Medulla oblongata (tissue), 1 donor: ENCODE measurements at regions not wholly inside any gene's neighbourhood (a gene's known extent, or its start where the extent isn't known, plus 50 kb on each side); places are given as distances from the start of the nearest gene placed in this dataset.
A peak's percentile ranks its signal among the peaks of the same experiment; 100 is the strongest.
"Not testable (repeated sequence)": the region's sequence is repeated elsewhere in the genome, so short reads cannot be mapped to it uniquely, and the experiment has no call there.

Experiments used
- DNase-seq: peaks from one replicate; pipeline ENCODE4 v3.0.0-alpha.2; 2015; ENCODE audit errors: extremely low spot score

DNA sequence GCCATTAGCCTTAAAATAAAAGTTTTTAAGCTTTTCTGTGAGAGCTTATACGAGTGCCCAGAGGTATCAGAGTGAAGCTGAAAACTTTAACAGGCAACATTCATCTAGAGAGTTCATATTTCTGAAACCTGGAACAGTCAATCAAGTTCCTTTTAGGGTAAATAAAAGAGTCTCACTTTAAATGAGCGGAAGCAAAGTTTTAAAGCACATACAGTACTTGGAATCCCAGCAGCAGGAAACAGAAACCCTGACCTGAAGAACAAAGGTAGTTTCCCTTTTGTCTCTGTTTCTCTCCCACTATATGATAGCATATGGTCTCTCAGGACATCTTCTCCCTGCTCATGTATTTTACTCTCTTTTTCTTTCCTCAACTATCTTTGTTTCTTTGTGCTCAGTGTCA is 153.0 kb downstream of the ASB9 start:
- DNase-seq = no peak

DNA sequence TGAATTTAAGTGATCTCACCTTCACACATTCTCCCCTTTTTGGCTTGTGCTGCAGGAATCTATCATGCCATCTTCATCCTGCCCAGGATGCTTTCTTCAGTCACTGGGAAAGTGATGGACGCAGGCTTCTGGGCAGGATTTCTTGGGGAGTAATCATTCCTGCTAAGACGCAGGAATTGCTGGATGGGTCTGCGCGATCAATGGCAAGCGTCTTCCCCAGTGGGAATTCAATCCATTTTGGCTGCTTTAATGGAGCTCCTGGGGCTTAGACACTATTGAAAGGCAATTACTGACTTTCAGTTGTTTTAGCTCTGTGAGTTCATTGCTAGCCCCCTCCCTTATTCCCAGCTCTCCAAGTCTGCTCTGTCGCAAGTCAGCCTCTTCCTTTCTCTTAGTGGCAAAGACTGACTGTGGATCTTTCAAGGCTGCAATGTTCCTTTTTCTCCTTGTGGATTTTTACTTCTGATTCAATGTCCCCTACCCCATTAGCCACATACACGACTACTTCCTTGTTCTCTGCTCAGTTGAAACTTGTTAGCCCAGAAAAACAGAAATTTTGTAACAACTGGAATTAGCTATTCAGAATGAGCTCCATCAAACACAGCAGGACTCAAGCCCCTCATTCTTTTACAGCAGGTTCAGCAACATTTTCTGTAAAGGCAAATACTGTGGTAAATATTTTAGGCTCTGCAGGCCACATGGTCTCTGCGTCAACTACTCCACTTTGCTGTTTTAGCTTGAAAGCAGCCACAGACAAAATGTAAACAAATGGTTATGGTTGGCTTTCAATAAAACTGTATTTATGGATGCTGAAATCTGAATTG is 154.9 kb downstream of the ASB9 start:
- no peak for DNase-seq

DNA sequence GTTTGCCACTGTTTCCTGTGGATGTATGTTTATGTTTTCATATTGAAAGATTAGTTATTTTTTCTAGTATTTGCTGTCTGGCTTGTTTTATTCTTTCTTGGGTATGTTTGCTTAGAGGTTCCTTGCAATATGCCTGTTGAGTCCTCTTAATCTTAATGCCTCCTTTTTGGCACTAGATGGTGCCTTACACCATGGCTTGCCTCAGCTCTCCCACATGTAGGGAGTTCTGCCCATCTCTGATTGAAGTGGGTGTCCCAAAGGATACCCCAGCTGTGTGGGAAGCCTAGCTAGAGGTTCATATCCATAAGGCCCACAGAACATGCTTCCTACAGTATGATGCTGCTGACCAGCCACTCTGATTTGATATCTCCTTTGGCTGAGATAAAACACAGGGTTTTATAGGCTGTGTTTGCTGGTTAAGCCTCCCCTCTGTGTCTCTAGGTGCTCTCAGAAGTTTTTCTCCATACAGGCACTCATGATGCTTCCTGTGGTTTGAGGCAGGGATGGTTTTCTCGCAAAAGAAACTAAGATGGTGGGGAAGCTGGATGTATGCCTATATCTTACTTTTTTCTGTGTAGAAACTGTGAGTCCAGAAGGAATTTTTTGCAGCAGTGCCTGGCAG is 162.4 kb downstream of the ASB9 start:
- no peak for DNase-seq

DNA sequence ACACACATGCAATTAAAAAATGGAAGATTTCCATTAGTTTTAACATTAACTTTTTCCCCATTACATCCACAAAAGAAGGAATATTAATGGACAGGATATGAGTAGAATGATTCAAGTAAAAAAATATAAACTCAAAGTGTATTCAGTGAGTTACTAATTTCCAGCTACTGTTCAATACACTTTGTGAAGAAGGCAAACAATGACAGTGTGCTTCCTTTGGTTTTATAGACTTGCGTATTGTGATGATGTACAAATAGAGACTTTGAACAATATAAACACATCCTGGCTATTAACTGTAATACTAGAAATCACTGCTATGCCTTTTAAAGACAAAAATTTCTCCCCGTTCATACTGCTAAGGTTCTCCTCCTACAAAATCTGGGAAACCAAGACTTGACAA is 171.4 kb downstream of the ASB9 start:
- DNase-seq = no peak

DNA sequence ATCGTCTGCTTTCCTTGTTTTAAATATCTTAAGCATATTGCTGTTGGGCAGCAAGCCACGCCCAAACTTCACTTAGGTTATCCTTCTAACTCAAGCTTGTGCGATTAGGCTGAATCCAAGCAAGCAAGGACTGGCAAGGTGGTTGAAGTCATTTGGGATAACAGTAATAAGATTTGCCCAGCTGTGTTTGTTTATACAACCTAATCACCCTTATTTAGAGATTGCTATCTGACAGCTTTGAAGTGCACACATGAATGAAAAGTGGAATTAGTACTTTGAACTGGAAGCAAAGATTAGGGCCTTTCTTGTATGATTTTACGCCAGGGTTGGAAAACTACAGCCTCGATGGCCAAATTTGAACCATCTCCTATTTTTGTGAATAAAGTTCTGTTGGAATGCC is 182.1 kb downstream of the ASB9 start:
- no peak for DNase-seq

DNA sequence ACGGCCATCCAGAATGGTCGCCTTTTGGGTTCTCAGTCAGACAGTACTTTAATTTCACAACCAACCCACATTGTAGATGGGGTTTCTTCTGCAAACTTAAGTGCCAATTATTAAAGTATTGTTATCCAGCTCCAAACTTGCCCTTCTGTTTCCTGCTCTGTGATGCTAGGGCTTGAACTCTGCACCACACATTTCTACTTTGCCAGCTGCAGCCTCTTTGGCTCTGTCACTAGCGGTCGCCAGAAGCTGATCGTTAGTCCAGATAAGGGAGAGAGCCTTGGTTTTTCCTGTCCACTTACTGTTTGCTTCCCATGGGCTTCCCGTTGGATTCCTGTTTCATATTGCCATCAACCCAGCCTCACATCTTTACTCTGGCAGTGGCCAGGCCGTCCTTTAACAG is 196.6 kb downstream of the ASB9 start:
- no peak for DNase-seq

DNA sequence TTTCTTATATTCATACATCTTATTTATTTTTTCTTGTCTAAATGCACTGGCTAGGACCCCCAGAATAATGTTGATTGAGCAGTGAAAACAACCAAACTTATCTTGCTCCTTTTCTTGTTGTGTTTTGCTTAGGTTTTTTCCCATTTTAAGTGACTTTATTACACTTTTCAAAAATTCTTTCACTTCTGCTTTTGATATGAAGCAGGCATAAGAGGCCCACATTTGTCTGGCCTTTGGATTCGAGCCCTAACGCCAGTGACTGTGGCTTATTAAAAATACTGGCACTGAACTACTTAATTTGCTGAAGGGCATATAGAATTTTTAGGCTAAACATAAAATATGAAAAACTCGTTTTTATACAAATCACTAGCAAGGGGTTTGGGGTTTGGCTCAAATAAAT is 197.0 kb downstream of the ASB9 start:
- DNase-seq = no peak

DNA sequence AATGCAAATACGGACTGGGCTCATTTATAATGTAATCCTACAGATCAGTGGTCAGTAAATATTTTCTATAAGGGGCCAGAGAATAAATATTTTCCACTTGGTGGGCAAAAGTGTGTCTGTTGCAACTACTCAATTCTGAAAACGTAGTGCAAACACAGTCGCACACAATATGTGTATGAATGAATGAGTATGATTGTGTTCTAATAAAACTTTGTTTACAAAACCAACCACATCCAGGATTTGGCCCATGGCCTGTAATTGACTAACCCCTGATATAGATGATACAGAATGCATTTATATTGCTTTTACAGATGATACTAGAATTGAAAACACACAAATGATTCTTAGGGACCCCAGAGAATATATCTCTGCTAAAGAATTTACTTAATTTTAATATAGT is 197.6 kb downstream of the ASB9 start:
- no peak for DNase-seq

DNA sequence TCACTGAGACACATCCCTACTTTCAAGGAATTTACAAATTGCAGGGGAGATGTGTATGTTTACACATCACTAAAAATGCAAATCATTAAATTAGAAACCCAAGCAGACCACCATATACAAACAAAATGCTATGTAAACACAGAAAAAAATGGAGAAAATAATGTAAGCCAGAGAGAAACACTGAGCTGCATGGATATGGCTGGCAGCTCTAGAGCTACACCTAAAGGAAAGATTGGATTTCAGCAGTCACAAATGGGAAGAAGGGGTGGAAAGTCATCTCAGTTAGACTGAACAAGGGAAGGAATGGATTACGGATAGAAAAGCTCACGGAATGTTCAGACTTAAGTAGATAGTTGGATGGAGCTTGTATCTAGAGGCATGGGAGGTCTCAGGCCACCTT is 186.3 kb downstream of the MOSPD2 start:
- peak; percentile 1 for DNase-seq

DNA sequence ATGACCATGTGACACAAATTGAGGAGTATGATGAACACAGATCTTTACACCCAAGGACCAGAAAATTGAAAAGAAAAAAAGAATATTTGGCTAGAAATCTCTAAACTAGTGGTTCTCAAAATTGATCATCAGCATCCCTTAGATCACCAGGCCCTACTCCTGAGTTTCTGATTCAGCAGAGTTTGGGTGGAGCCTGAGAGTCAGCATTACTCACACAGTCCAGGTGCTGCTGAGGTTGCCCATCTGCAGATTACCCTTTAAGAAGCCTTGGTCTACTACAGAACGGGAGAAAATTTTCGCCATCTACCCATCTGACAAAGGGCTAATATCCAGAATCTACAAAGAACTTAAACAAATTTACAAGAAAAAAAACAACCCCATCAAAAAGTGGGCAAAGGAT is 182.8 kb downstream of the MOSPD2 start:
- no peak for DNase-seq

DNA sequence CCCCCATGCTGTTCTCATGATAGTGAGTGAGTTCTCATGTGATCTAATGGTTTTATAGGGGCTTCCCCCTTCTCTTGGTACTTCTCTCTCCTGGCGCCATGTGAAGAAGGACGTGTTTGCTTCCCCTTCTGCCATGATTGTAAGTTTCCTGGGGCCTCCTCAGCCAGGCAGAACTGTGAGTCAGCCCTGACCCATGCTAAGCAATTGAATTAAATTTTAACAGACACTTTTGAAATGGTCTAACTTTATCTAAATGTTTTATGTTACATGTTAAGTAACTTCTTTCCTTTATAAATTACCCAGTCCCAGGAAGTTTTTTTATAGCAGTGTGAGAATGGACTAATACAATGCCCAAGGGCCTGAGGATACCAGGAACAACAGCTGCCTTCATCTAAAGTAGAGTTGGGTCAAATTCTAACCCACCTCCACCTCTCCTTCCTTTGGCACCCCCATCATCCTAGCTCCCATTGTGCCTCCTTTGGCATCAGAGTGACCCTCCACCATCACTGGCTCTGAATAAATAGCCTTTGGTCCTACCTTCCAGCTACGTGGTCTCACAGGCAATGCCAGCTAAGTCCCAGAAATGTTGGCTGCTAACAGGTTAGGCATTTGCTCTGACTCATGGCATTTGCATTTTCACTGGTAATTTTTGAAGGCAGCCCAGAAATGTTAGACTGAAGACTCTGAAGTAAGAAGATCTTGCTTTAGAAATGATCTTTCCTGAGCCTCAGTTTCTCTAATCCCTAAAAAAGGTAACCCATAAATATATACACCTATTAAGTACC is 182.1 kb downstream of the MOSPD2 start:
- DNase-seq = no peak

DNA sequence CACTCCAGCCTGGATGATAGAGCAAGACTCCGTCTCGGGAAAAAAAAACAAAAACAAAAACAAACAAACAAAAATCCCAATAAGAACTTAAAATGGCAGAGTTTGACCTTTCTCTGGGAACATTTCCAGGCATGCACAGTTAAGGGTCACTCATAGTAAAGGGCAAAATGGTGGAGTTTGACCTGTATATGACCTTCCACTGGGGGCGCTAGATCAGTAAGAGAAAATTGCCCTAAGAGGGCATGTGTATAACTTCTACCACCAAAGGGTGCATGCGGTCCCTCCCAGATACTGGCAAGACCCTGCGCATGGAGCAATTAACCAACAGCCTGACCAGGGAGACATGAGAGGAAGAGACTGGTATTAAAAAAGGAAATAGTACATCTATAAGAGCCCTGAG is 177.2 kb downstream of the MOSPD2 start:
- DNase-seq = no peak

DNA sequence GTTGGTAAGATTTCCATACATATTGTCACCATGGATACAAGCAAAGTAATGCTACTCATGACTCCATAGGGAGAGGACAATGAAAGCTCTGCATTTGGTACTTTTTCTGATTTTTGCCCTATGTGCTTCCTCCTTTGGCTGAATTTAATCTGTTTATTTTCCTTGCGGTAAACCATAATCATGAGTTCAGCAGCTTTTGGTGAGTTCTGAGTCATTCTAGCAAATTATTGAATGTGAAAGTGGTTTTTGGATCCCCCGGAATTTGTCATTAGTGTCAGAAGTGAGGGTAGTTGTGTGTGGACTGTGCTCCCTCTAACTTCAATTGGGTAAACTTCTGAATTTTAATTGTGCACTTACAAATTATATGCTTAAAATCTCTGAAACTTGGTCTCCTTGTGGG is 170.3 kb downstream of the MOSPD2 start:
- DNase-seq = no peak

DNA sequence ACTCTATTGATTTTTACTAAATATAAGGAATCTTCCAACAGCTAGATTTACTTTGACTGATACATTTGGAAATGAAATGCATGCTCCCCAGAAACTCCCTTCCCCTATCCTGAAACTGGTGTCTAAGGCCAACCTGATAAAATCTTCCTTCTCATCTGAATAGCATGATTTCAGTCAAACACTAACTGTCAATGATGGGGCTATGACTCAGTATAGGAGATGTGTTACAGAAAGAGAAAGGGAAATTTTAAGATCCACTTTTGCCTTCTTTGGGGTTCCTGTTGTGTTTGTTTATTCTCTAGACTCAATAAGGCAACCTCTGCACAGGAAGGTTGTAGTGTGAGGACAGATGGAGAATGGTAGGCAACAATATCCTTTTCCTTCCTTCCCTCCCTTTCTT is 160.7 kb downstream of the MOSPD2 start:
- DNase-seq = no peak

DNA sequence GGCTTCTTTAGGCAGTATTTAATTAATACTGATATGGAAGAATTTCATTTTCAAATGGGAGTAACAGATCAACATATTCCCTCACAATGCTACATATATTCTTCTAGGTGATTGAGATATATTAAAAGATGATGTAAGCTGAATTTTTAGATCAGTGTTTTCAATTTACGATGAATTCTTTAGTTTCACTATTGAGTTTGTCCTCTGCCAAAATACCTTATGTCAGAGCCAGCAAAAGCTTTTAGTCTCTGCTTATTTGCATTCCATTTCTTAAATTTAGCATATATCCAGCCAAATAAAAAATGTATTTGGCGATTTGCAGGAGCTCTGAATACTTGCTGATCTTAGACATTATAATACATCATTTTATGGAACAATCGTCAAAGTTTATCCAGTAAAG is 144.3 kb downstream of the MOSPD2 start:
- no peak for DNase-seq

DNA sequence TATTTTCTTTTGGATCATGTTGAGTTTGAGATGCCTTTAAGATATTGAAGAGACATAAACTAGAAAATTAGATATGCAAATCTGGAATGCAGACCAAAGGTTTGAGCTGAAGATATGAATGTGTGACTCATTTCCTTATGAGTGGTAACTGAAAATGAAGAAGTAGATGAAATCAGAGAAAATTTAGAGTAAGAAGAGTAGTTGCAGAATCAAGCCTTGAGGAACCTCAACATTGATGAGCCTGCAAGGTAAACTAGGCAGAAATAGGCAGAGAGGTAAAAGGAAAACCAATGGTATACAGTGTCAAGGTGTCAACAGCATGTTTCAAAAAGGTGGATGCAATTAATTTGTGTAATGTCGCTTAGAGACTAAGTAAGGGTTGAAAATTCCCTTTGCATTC is 142.8 kb downstream of the MOSPD2 start:
- DNase-seq = no peak

DNA sequence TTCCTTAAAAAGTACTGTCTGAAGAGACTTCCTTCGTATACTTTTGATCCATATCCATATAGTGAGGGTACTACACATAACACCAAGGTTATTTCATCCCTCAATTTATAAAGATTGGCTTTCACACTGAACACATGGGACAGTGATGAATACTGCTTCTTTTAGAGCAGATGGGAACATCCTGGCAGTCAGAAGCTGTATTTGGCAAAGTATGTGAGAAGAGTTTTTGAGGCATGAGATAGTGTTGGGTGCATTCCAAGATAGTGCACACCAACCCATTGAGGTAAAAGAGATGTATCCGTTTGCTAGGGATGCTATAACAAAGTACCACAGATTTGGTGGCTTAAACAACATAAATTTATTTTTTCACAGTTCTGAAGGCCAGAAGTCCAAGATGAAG is 141.1 kb downstream of the MOSPD2 start:
- no peak for DNase-seq

DNA sequence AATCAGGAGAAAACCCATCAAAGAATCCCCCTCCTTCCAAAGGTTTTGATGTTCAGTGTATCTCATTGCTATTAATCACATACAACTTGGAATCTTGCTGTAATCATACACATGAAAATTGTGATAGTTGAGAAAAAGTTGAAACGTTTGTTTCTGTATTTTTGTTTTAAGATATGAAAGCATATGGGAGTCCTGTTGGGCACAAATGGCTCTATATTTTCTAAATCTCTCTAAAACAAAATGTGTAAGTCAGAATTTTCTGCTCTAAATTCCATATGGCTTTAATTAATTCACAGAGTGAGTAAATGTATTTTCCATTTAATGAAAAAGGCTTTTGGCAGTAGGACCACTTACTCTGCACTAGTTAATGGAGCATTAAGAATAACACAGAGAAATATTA is 140.2 kb downstream of the MOSPD2 start:
- no peak for DNase-seq

DNA sequence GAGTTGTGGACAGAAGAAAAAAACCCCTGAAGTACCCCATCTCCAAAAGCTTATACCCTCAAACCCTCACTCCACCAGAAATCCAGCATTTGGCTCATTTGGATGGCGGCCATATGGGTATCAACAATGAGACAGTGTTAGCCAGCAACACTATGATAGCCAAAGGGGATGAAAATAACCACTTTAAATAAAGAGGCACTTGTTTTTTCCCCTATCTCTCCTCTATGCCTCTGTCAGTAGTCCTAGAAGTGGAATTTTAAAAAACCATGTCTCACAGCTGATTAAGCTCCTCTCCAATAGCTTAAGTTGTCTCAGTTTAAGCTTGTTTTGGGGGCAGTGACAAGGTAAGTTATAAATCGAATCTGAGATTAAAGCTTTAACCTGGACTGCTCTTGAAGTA is 124.0 kb downstream of the MOSPD2 start:
- DNase-seq = peak; percentile 8

DNA sequence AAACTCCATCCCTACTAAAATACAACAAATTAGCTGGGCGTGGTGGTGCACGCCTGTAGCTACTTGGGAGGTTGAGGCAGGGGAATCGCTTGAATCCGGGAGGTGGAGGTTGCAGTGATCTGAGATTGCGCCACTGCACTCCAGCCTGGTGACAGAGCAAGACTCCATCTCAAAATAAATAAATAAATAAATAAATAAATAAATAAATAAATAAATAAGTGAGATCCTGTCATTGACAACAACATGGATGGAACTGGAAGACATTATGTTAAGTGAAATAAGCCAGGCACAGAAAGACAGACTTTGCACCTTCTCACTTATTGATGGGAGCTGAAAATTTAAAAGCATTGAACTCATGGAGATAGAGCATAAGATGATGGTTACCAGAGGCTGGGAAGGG is 111.2 kb downstream of the MOSPD2 start:
- not testable (repeated sequence) for DNase-seq
